ENCODE measurements at regions not wholly inside any gene's neighbourhood (a gene's known extent, or its start where the extent isn't known, plus 50 kb on each side); places are given as distances from the start of the nearest gene placed in this dataset.

DNA sequence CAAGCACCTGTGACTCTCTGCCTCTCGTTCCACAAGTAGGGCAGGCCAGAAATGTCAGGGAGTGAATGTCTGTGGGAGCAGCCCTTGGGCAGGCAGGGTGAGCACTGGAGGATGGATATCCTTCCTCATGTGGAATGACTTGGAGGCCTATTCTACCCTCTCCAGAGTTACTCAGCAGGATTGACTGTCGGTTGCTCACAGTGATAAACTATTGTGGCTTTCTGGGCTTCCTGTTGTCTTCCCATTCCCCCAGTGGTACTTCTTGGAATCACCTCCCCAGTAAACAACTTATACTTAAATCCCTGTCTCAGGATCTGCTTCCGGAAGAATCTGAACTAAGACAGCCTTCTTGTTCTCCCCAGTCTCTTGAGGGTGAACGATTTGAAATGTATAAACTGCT, 79.6 kb upstream of the MANSC4 start:
- H3K27me3 ChIP-seq (replicated peaks in 1 of 2; ENCODE audit: control insufficient read depth in 2 of 2, insufficient read depth in 2 of 2, low read length in 1 of 2) = no peaks in the 10 kb centered on the region
- H3K4me1 ChIP-seq (ENCODE audit: control insufficient read depth, insufficient read depth, low read length) = peaks cover 8% of the 10 kb centered on the region
- no peak overlapping the region for H2AFZ ChIP-seq (ENCODE audit: control insufficient read depth, low read depth, low read length)
- in situ Hi-C loops (cut with MboI) (no loop called here), intact Hi-C loops (cut with micrococcal nuclease; ENCODE audit: unreplicated experiment) (no loop called here)
- no peaks in the 10 kb centered on the region for H3K36me3 ChIP-seq (ENCODE audit: control insufficient read depth in 2 of 2, insufficient read depth in 2 of 2, low read length in 1 of 2)
- no peaks in the 10 kb centered on the region for H4K20me1 ChIP-seq (ENCODE audit: control insufficient read depth, insufficient read depth)
- WGBS (ENCODE audit: insufficient coverage, insufficient replicate concordance, low lambda C conversion rate, missing lambda C conversion rate) = 96% methylated on average over 4 of the region's 4 CpGs
- DNase-seq (ENCODE audit: low read depth, low spot score) (no peak), ATAC-seq (no peak), FAIRE-seq (no peak)
- H3K4me2 ChIP-seq (ENCODE audit: control insufficient read depth, insufficient read depth) = no peak overlapping the region
- ChIA-PET SMC1A (ENCODE audit: uncharacterized antibody, unreplicated experiment) (no interaction called here), CTCF (no interaction called here), POLR2A (no interaction called here), RAD21 (ENCODE audit: unreplicated experiment) (no interaction called here)
- H3K9me3 ChIP-seq (replicated peaks; ENCODE audit: control insufficient read depth, insufficient read depth, low read length) = no peaks in the 10 kb centered on the region; the same call in 2 of the 3 replicates
- no peak overlapping the region for H3K4me3 ChIP-seq
- H3K27ac ChIP-seq (ENCODE audit: control insufficient read depth, insufficient read depth) = no peak overlapping the region
- BruUV-seq (replicated peaks) = no TSS peak
- H3K79me2 ChIP-seq (ENCODE audit: control insufficient read depth, insufficient read depth, low read length) = no peaks in the 10 kb centered on the region
- H3K9ac ChIP-seq (ENCODE audit: control insufficient read depth, insufficient read depth, low read length) = no peak overlapping the region
- no peak for TF ChIP-seq BHLHE40 (IDR thresholded peaks at IDR 0.05; ENCODE audit: borderline replicate concordance in 1 of 2, low read depth in 2 of 2, low read length in 1 of 2)
- no peak for TF ChIP-seq STAT3 (IDR thresholded peaks at IDR 0.05; ENCODE audit: low read depth, low read length)
- no peak for TF ChIP-seq RELB (IDR thresholded peaks at IDR 0.05; ENCODE audit: low read depth)
- TF ChIP-seq ZBTB40 (IDR thresholded peaks at IDR 0.05; ENCODE audit: borderline replicate concordance) = no peak
- TF ChIP-seq, protein P1, sequence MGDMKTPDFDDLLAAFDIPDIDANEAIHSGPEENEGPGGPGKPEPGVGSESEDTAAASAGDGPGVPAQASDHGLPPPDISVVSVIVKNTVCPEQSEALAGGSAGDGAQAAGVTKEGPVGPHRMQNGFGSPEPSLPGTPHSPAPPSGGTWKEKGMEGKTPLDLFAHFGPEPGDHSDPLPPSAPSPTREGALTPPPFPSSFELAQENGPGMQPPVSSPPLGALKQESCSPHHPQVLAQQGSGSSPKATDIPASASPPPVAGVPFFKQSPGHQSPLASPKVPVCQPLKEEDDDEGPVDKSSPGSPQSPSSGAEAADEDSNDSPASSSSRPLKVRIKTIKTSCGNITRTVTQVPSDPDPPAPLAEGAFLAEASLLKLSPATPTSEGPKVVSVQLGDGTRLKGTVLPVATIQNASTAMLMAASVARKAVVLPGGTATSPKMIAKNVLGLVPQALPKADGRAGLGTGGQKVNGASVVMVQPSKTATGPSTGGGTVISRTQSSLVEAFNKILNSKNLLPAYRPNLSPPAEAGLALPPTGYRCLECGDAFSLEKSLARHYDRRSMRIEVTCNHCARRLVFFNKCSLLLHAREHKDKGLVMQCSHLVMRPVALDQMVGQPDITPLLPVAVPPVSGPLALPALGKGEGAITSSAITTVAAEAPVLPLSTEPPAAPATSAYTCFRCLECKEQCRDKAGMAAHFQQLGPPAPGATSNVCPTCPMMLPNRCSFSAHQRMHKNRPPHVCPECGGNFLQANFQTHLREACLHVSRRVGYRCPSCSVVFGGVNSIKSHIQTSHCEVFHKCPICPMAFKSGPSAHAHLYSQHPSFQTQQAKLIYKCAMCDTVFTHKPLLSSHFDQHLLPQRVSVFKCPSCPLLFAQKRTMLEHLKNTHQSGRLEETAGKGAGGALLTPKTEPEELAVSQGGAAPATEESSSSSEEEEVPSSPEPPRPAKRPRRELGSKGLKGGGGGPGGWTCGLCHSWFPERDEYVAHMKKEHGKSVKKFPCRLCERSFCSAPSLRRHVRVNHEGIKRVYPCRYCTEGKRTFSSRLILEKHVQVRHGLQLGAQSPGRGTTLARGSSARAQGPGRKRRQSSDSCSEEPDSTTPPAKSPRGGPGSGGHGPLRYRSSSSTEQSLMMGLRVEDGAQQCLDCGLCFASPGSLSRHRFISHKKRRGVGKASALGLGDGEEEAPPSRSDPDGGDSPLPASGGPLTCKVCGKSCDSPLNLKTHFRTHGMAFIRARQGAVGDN (IDR thresholded peaks at IDR 0.05) = no peak
- TF ChIP-seq JUND (IDR thresholded peaks at IDR 0.05; ENCODE audit: low read depth, low read length) = no peak
- TF ChIP-seq MXI1 (IDR thresholded peaks at IDR 0.05; ENCODE audit: low read depth, low read length) = no peak
- TF ChIP-seq, protein P2, sequence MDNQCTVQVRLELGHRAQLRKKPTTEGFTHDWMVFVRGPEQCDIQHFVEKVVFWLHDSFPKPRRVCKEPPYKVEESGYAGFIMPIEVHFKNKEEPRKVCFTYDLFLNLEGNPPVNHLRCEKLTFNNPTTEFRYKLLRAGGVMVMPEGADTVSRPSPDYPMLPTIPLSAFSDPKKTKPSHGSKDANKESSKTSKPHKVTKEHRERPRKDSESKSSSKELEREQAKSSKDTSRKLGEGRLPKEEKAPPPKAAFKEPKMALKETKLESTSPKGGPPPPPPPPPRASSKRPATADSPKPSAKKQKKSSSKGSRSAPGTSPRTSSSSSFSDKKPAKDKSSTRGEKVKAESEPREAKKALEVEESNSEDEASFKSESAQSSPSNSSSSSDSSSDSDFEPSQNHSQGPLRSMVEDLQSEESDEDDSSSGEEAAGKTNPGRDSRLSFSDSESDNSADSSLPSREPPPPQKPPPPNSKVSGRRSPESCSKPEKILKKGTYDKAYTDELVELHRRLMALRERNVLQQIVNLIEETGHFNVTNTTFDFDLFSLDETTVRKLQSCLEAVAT (IDR thresholded peaks at IDR 0.05) = no peak
- TF ChIP-seq FOXM1 (IDR thresholded peaks at IDR 0.05; ENCODE audit: low read depth, low read length) = no peak
- TF ChIP-seq CREB1 (IDR thresholded peaks at IDR 0.05; ENCODE audit: low read depth) = no peak
- no peak for TF ChIP-seq CHD4 (IDR thresholded peaks at IDR 0.05)
- no peak for TF ChIP-seq NBN (IDR thresholded peaks at IDR 0.05)
- TF ChIP-seq ATF3 (IDR thresholded peaks at IDR 0.05; ENCODE audit: borderline replicate concordance, extremely low read depth, low read depth, low read length) = no peak
- no peak for TF ChIP-seq ZBED1 (IDR thresholded peaks at IDR 0.05; ENCODE audit: borderline replicate concordance)

Data from GM12878 (cell line).